Activated naive CD8-positive, alpha-beta T cell treated with anti-CD3 and anti-CD28 coated beads for 36 hours (primary cell): ENCODE measurements at regions not wholly inside any gene's neighbourhood (a gene's known extent, or its start where the extent isn't known, plus 50 kb on each side); places are given as distances from the start of the nearest gene placed in this dataset.
"Not testable (repeated sequence)": the region's sequence is repeated elsewhere in the genome, so short reads cannot be mapped to it uniquely, and the experiment has no call there.

Source experiments
- DNase-seq: peaks from one replicate; pipeline ENCODE4 v3.0.0; 2021
- H3K27ac Mint-ChIP-seq: one replicate; pipeline ENCODE4 v1.8.0; 2022; ENCODE audit warnings: mild to moderate bottlenecking, moderate library complexity, mixed read lengths
- H3K27me3 Mint-ChIP-seq: one replicate; pipeline ENCODE4 v1.8.0; 2022; ENCODE audit warnings: mild to moderate bottlenecking, mixed read lengths
- H3K36me3 Mint-ChIP-seq: one replicate; pipeline ENCODE4 v1.8.0; 2021; ENCODE audit warnings: mild to moderate bottlenecking, mixed read lengths
- H3K4me1 Mint-ChIP-seq: one replicate; pipeline ENCODE4 v1.8.0; 2021; ENCODE audit warnings: mixed read lengths
- H3K4me3 Mint-ChIP-seq: one replicate; pipeline ENCODE4 v1.8.0; 2022; ENCODE audit warnings: mild to moderate bottlenecking, moderate library complexity, mixed read lengths
- H3K9me3 Mint-ChIP-seq: one replicate; pipeline ENCODE4 v1.8.0; 2022; ENCODE audit warnings: mixed read lengths

- Mint-ChIP-seq H3K9me3 (peaks cover 12% of the 10 kb centered on the region), H3K4me1 (no peaks in the 10 kb centered on the region), H3K36me3 (no peaks in the 10 kb centered on the region), H3K27ac (no peak overlapping the region), H3K4me3 (no peak overlapping the region), H3K27me3 (no peaks in the 10 kb centered on the region)
- no peak for DNase-seq
Observed at GRCh38 chr2:57181315-57182038, 865.1 kb upstream of the VRK2 start.

GRCh38 chr2:57182916-57183315, 863.7 kb upstream of the VRK2 start:
- Mint-ChIP-seq H3K27me3 (no peaks in the 10 kb centered on the region), H3K4me3 (no peak overlapping the region), H3K27ac (no peak overlapping the region), H3K36me3 (no peaks in the 10 kb centered on the region), H3K9me3 (peaks cover 10% of the 10 kb centered on the region), H3K4me1 (no peaks in the 10 kb centered on the region)
- no peak for DNase-seq

GRCh38 chr2:57185568-57185967, 861.0 kb upstream of the VRK2 start:
- no peaks in the 10 kb centered on the region for H3K27me3 Mint-ChIP-seq
- H3K36me3 Mint-ChIP-seq: no peaks in the 10 kb centered on the region
- DNase-seq: no peak
- H3K9me3 Mint-ChIP-seq: peaks cover 2% of the 10 kb centered on the region
- no peaks in the 10 kb centered on the region for H3K4me1 Mint-ChIP-seq
- no peak overlapping the region for H3K4me3 Mint-ChIP-seq
- H3K27ac Mint-ChIP-seq: no peak overlapping the region

- Mint-ChIP-seq H3K4me1 (no peaks in the 10 kb centered on the region), H3K27ac (no peak overlapping the region), H3K36me3 (no peaks in the 10 kb centered on the region), H3K9me3 (no peaks in the 10 kb centered on the region), H3K4me3 (no peak overlapping the region), H3K27me3 (no peaks in the 10 kb centered on the region)
- DNase-seq: no peak
Observed at GRCh38 chr2:57190007-57190406, 856.6 kb upstream of the VRK2 start.

GRCh38 chr2:57199663-57200062, 846.9 kb upstream of the VRK2 start:
- Mint-ChIP-seq H3K4me3 (no peak overlapping the region), H3K27me3 (no peaks in the 10 kb centered on the region), H3K9me3 (peaks cover 7% of the 10 kb centered on the region), H3K4me1 (no peaks in the 10 kb centered on the region), H3K36me3 (no peaks in the 10 kb centered on the region), H3K27ac (no peak overlapping the region)
- DNase-seq: no peak

- no peaks in the 10 kb centered on the region for H3K27me3 Mint-ChIP-seq
- no peak overlapping the region for H3K27ac Mint-ChIP-seq
- DNase-seq: no peak
- H3K4me1 Mint-ChIP-seq: no peaks in the 10 kb centered on the region
- no peak overlapping the region for H3K4me3 Mint-ChIP-seq
- H3K9me3 Mint-ChIP-seq: peaks cover 4% of the 10 kb centered on the region
- H3K36me3 Mint-ChIP-seq: no peaks in the 10 kb centered on the region
Observed at GRCh38 chr2:57204364-57204763, 842.2 kb upstream of the VRK2 start.

GRCh38 chr2:57205241-57205640, 841.4 kb upstream of the VRK2 start:
- H3K27ac Mint-ChIP-seq: no peak overlapping the region
- H3K4me3 Mint-ChIP-seq: no peak overlapping the region
- H3K36me3 Mint-ChIP-seq: no peaks in the 10 kb centered on the region

GRCh38 chr2:57207191-57207590, 839.4 kb upstream of the VRK2 start:
- Mint-ChIP-seq H3K27me3 (no peaks in the 10 kb centered on the region), H3K4me3 (no peak overlapping the region), H3K4me1 (no peaks in the 10 kb centered on the region), H3K27ac (no peak overlapping the region), H3K9me3 (peaks cover 1% of the 10 kb centered on the region), H3K36me3 (no peaks in the 10 kb centered on the region)
- no peak for DNase-seq

More at GRCh38 chr2:57205241-57205640, 841.4 kb upstream of the VRK2 start:
- H3K4me1 Mint-ChIP-seq: no peaks in the 10 kb centered on the region
- no peak for DNase-seq
- H3K9me3 Mint-ChIP-seq: peaks cover 4% of the 10 kb centered on the region
- H3K27me3 Mint-ChIP-seq: no peaks in the 10 kb centered on the region

GRCh38 chr2:57209799-57210198, 836.8 kb upstream of the VRK2 start:
- DNase-seq: no peak
- H3K9me3 Mint-ChIP-seq: peaks cover 1% of the 10 kb centered on the region
- no peaks in the 10 kb centered on the region for H3K4me1 Mint-ChIP-seq
- no peaks in the 10 kb centered on the region for H3K36me3 Mint-ChIP-seq
- H3K27me3 Mint-ChIP-seq: no peaks in the 10 kb centered on the region
- no peak overlapping the region for H3K27ac Mint-ChIP-seq
- H3K4me3 Mint-ChIP-seq: no peak overlapping the region

- H3K27ac Mint-ChIP-seq: no peak overlapping the region
- DNase-seq: no peak
- H3K9me3 Mint-ChIP-seq: no peaks in the 10 kb centered on the region
- H3K36me3 Mint-ChIP-seq: no peaks in the 10 kb centered on the region
- no peaks in the 10 kb centered on the region for H3K27me3 Mint-ChIP-seq
- H3K4me1 Mint-ChIP-seq: no peaks in the 10 kb centered on the region
- no peak overlapping the region for H3K4me3 Mint-ChIP-seq
Observed at GRCh38 chr2:57210855-57211254, 835.8 kb upstream of the VRK2 start.

- no peak for DNase-seq
- H3K4me3 Mint-ChIP-seq: no peak overlapping the region
- H3K27me3 Mint-ChIP-seq: no peaks in the 10 kb centered on the region
- peaks cover 4% of the 10 kb centered on the region for H3K9me3 Mint-ChIP-seq
- H3K27ac Mint-ChIP-seq: no peak overlapping the region
- peaks cover 1% of the 10 kb centered on the region for H3K36me3 Mint-ChIP-seq
- H3K4me1 Mint-ChIP-seq: no peaks in the 10 kb centered on the region
Observed at GRCh38 chr2:57217013-57217412, 829.6 kb upstream of the VRK2 start.

GRCh38 chr2:57218206-57218605, 828.4 kb upstream of the VRK2 start:
- Mint-ChIP-seq H3K4me1 (no peaks in the 10 kb centered on the region), H3K27ac (no peak overlapping the region), H3K9me3 (peaks cover 4% of the 10 kb centered on the region), H3K36me3 (peaks cover 1% of the 10 kb centered on the region), H3K27me3 (no peaks in the 10 kb centered on the region), H3K4me3 (no peak overlapping the region)
- no peak for DNase-seq

GRCh38 chr2:57229706-57230105, 816.9 kb upstream of the VRK2 start:
- H3K4me3 Mint-ChIP-seq, H3K27ac Mint-ChIP-seq, DNase-seq, H3K36me3 Mint-ChIP-seq, H3K27me3 Mint-ChIP-seq, H3K4me1 Mint-ChIP-seq, H3K9me3 Mint-ChIP-seq: not testable (repeated sequence)

GRCh38 chr2:57232341-57232740, 814.3 kb upstream of the VRK2 start:
- not testable (repeated sequence) for H3K36me3 Mint-ChIP-seq, H3K4me1 Mint-ChIP-seq, DNase-seq, H3K4me3 Mint-ChIP-seq, H3K27me3 Mint-ChIP-seq, H3K9me3 Mint-ChIP-seq, H3K27ac Mint-ChIP-seq

GRCh38 chr2:57251495-57251894, 795.1 kb upstream of the VRK2 start:
- not testable (repeated sequence) for H3K27ac Mint-ChIP-seq, DNase-seq, H3K27me3 Mint-ChIP-seq, H3K4me3 Mint-ChIP-seq, H3K4me1 Mint-ChIP-seq, H3K36me3 Mint-ChIP-seq
- peaks cover 27% of the 10 kb centered on the region for H3K9me3 Mint-ChIP-seq

GRCh38 chr2:57276408-57276807, 770.2 kb upstream of the VRK2 start:
- H3K27ac Mint-ChIP-seq, H3K36me3 Mint-ChIP-seq, H3K4me1 Mint-ChIP-seq, H3K4me3 Mint-ChIP-seq, H3K27me3 Mint-ChIP-seq, DNase-seq: not testable (repeated sequence)
- H3K9me3 Mint-ChIP-seq: peaks cover 22% of the 10 kb centered on the region
